Stomach smooth muscle (tissue), 2 donors: ENCODE measurements at regions not wholly inside any gene's neighbourhood (a gene's known extent, or its start where the extent isn't known, plus 50 kb on each side); places are given as distances from the start of the nearest gene placed in this dataset.

Experiments
- H3K27ac ChIP-seq: one replicate; pipeline ENCODE4 v1.7.0; 2013; ENCODE audit warnings: mild to moderate bottlenecking, low read length, inconsistent platforms
- H3K27me3 ChIP-seq, 2 donors: one replicate each; pipeline ENCODE4 v1.7.0; 2013; ENCODE audit warnings: low read length in 2 of 2; ENCODE audit not compliant: insufficient read depth in 2 of 2, control insufficient read depth in 1 of 2
- H3K36me3 ChIP-seq, 2 donors: one replicate each; pipeline ENCODE4 v1.7.0; 2013; ENCODE audit warnings: low read length in 2 of 2; ENCODE audit not compliant: control insufficient read depth in 2 of 2, insufficient read depth in 2 of 2
- H3K4me1 ChIP-seq: one replicate; pipeline ENCODE4 v1.7.0; 2013; ENCODE audit warnings: low read length; ENCODE audit not compliant: control insufficient read depth, insufficient read depth
- H3K4me3 ChIP-seq, 2 donors: one replicate each; pipeline ENCODE4 v1.7.0; 2013; ENCODE audit warnings: low read length in 2 of 2
- H3K9ac ChIP-seq, 2 donors: one replicate each; pipeline ENCODE4 v1.7.0; 2013; ENCODE audit warnings: low read length in 2 of 2, mild to moderate bottlenecking in 1 of 2
- H3K9me3 ChIP-seq, 2 donors: one replicate each; pipeline ENCODE4 v1.7.0; 2013; ENCODE audit warnings: low read length in 2 of 2; ENCODE audit not compliant: control insufficient read depth in 2 of 2
- donor health status: healthy.
- donor health status: Pancreatic carcinoma.

DNA sequence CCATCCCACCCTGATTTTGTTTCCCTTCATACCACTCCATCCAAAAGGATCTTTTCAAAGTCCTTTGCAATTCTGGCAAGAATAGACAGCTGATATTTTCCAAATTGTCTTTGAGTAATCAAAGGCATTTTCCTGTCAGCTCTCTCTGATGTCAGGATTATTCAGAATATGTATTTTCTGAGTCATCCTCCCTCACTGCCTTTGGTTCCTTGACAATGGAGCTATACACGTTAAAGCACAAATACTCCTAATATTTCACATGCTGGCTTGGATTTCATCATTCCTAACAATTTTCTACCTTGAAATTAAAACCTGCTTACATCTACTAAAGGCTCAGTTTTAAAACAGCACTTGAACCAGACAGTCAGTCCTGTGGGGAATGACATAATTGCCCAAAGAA lies 379.4 kb downstream of the GADD45G start:
- Histone ChIP-seq H3K27me3 (no peaks in the 10 kb centered on the region), H3K27ac (no peak overlapping the region)

DNA sequence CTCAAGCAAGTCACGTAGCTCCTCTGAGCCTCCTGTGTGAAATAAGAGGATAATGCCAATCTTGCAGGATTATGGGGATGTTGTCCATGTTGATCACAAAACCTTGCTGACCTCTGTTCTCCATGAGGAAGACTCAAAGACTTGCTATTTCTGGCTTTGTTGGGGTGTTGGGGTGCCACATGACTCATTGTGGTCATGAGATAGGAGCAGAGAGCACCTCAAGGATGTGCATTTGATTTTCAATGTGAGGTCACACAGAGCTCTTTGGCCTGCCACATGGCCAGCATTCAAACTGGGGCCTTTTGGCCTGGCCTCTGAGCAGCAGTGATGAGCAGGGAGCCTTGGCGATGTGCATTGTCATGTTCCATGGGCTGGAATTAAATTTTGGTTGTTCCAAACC lies 380.3 kb downstream of the GADD45G start:
- Histone ChIP-seq H3K27ac (no peak overlapping the region), H3K36me3 (no peaks in the 10 kb centered on the region), H3K4me3 (no peak overlapping the region), H3K4me1 (no peaks in the 10 kb centered on the region), H3K9me3 (no peaks in the 10 kb centered on the region), H3K27me3 (no peaks in the 10 kb centered on the region), H3K9ac (no peak overlapping the region)

More for the DNA sequence above, 379.4 kb downstream of the GADD45G start:
- Histone ChIP-seq H3K9ac (no peak overlapping the region), H3K9me3 (no peaks in the 10 kb centered on the region), H3K4me3 (no peak overlapping the region), H3K36me3 (no peaks in the 10 kb centered on the region), H3K4me1 (no peaks in the 10 kb centered on the region)

DNA sequence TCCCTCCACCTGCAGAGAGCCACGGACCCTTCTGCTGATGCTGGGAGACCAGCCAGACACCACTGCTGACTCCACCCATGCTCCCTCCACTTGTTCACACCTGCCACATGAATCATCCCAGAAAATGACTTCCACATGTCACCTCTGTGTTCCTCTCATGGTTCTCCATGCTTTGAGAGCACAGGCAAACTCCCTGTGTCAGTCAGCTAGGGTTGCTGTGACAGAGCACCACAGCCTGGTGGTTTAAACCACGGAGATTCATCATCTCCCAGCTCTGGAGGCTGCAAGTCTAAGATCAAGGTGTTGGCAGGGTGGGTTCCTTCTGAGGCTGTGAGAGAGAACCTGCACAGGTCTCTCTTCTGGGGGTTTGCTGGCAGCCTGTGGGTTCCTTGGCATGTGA lies 381.4 kb downstream of the GADD45G start:
- no peak overlapping the region for H3K4me3 ChIP-seq
- no peaks in the 10 kb centered on the region for H3K4me1 ChIP-seq
- H3K36me3 ChIP-seq = no peaks in the 10 kb centered on the region
- no peaks in the 10 kb centered on the region for H3K9me3 ChIP-seq
- H3K27ac ChIP-seq = no peak overlapping the region
- no peak overlapping the region for H3K9ac ChIP-seq
- no peaks in the 10 kb centered on the region for H3K27me3 ChIP-seq

DNA sequence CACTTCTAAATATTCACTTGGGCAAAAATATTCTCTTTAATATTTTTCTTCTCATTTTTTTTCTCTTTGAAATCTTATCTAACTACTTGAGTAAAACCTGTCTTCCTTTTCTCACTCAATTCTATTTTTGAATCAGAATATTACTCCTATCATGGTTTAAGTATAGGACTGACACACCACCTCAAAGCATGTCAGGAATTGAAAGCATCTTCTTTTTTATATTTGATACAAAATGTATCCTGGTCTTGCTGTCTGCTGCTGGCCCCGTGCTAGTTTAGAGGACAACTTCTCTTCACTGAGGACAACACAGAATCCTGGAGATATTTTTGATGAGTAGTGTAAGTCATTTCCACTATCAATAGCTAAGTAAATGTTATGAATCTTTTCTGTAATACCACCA lies 383.6 kb downstream of the GADD45G start:
- no peaks in the 10 kb centered on the region for H3K9me3 ChIP-seq
- no peaks in the 10 kb centered on the region for H3K4me1 ChIP-seq
- H3K36me3 ChIP-seq = no peaks in the 10 kb centered on the region
- H3K9ac ChIP-seq = no peak overlapping the region
- no peak overlapping the region for H3K27ac ChIP-seq
- no peaks in the 10 kb centered on the region for H3K27me3 ChIP-seq
- H3K4me3 ChIP-seq = no peak overlapping the region

DNA sequence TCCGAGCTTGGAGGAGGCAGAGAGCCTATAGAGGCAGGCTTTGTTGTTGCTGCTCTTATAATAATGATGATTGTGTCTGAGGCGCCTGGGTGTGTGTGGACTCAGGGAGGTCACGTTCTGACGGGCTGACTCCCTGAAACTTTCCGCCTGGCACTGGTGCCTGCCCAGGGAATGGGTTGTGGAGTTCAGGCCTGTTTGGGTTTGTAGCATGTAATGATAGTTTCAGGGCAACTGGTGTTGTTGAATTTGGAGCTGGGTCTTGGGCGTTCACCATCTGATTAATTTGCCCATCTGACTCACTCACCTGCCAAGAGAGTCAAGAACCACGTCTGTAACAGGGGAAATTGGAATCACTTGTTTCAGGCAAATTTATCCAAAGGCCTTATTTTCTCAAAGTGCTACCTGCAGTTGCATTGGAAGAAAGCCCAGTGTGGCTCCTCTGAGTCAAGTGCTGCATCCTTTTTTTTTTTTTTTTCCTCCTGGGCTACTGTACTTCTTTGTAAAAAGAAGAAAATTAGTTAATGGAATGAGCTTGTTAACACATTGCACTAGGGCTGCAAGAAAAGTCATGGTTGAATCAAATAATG lies 386.5 kb downstream of the GADD45G start:
- H3K27ac ChIP-seq = no peak overlapping the region
- no peaks in the 10 kb centered on the region for H3K27me3 ChIP-seq
- peaks cover 14% of the 10 kb centered on the region for H3K4me1 ChIP-seq

DNA sequence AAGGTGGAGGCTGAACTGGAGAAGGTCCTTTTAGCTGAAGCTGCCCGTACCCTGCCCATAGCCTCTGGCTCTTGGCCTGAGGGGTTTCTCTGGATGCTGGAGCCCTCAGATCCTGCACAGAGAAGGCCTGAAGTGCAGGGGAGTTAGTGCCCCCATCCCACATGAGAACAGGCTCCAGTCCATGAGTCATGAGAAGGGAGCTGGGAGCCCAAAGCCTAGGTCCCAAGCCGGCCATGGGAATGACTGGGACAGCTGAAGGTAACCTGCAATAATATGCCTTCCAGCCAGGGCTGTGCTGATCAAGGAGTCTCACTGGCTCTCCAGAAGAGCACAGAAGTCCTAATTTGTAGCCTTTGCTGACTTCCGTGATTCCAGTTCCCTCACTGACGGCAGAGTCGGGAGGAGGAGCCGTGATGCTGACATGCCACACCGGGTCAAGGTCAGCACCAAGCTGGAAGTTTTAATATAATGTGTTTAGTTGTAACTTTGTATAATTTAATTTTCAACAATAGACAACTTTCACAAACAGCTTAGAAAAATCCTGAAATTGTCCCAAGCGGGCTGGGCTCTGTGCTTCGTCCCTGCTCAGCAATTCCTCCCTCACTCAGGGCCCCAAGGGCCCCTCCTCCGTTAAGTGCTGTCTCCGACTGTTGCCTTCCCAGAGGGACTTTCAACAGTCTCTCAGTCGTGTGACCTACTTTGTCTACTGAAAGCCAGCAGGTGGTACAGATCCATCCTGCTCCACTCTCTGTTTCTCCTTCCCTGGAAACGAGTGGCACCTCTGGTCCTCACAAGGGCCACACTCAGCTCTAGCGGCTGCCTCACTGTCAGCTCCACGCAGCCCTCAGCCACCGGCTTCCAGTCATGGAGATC lies 387.8 kb downstream of the GADD45G start:
- Histone ChIP-seq H3K9ac (no peak overlapping the region), H3K36me3 (no peaks in the 10 kb centered on the region), H3K27me3 (no peaks in the 10 kb centered on the region), H3K9me3 (no peaks in the 10 kb centered on the region), H3K4me3 (no peak overlapping the region), H3K4me1 (peaks cover 14% of the 10 kb centered on the region), H3K27ac (no peak overlapping the region)

More for the DNA sequence above, 386.5 kb downstream of the GADD45G start:
- Histone ChIP-seq H3K9ac (no peak overlapping the region), H3K36me3 (no peaks in the 10 kb centered on the region), H3K4me3 (no peak overlapping the region), H3K9me3 (no peaks in the 10 kb centered on the region)

DNA sequence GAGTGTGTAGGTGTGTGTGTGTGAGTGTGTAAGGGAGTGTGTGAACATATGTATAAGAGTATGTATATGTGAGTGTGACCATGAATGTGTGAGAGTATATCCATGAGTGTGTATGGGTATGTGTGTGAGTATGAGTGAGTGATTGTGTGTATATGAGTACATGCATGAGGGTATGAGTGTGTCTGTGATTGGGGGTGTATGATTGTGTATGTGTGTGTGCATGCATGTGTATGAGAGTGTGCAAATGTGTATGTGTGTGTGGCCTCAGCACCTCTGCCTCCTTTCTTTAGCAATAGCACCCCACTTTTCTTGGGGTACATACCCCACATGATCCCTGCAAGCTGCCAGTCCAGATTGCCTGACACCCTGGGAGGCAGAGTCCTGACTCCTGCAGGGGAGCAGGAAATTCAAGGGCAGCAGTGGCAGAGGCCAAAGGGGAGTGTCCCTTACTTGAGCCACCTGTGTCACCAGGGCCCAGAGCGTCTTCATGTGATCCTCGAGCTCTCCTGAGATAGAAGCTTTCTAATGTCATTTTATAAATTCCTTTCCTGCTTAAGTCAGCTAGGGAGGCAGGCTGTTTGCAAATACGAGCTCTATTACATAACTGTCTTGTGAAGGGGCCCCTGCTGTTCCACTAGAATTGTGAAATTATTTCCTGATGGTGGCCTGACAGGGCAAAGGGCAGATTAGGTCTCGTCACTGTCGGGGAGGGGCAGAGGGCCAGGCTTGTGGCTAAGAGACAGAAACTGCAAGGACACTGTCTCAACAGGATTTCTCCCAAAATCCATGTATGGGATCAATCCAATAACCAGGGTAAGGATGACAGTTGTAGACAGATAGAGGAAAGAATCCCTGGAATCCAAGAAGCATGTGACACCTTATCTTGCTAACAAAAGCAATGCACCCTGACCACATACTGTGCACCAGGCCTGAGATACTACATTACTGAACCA lies 389.1 kb downstream of the GADD45G start:
- Histone ChIP-seq H3K9ac (peak overlapping the region in 1 of 2 donors; percentile 7), H3K4me1 (peaks cover 21% of the 10 kb centered on the region), H3K27ac (no peak overlapping the region), H3K36me3 (no peaks in the 10 kb centered on the region), H3K9me3 (no peaks in the 10 kb centered on the region), H3K27me3 (no peaks in the 10 kb centered on the region), H3K4me3 (no peak overlapping the region)

DNA sequence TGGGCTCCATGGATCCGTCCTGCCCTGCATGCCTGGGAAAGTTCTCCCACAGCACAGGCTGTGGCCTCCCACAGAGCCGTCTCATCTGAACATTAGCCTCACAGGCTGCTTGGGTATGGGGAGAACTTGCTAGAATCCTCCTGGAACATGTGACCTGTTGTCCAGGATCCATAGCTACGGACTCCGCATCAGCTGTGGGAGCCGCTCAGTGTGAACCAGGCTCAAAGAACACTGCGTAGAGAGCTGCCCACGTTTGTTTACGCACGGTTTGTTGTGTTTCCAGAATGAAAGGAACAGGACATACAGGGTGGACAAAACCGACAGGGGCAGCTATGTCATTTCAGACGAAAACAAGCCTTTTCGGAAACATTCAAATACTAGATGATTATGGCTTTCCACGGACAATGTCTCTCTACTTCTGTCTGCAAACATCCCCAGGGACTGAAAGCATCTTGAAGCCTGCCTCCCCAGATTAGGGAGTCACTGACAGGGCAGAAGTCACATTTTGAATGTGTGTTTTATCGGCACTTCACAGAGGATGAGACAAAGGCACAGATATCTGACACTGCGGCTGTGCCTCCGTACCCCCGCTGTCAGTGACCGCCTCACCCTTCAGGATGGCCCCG lies 390.3 kb downstream of the GADD45G start:
- Histone ChIP-seq H3K36me3 (no peaks in the 10 kb centered on the region), H3K27me3 (no peaks in the 10 kb centered on the region), H3K4me3 (no peak overlapping the region), H3K9ac (no peak overlapping the region), H3K27ac (no peak overlapping the region), H3K4me1 (peaks cover 32% of the 10 kb centered on the region), H3K9me3 (no peaks in the 10 kb centered on the region)

DNA sequence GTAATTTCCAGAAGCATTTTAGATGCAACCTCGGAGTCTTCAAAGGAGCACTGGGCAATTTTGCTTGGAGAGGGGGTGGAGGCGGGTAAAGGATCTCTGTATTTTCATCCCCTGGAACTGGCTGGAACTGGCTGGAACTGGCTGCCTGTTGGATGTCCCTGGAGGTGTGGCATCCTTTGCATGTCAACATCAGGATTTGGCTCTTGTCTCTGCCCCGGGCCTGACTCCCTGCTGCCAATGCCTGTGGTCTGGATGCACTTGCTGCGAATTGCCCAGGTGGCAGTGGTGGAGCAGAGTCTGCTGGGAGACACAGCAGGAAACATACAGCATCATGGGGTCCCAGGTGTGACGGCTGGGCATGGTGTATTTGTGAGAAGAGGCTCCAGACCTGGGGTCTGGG lies 391.3 kb downstream of the GADD45G start:
- no peak overlapping the region for H3K9ac ChIP-seq
- no peak overlapping the region for H3K27ac ChIP-seq
- H3K36me3 ChIP-seq = no peaks in the 10 kb centered on the region
- no peaks in the 10 kb centered on the region for H3K27me3 ChIP-seq
- H3K4me3 ChIP-seq = no peak overlapping the region
- no peaks in the 10 kb centered on the region for H3K9me3 ChIP-seq
- peaks cover 42% of the 10 kb centered on the region for H3K4me1 ChIP-seq

DNA sequence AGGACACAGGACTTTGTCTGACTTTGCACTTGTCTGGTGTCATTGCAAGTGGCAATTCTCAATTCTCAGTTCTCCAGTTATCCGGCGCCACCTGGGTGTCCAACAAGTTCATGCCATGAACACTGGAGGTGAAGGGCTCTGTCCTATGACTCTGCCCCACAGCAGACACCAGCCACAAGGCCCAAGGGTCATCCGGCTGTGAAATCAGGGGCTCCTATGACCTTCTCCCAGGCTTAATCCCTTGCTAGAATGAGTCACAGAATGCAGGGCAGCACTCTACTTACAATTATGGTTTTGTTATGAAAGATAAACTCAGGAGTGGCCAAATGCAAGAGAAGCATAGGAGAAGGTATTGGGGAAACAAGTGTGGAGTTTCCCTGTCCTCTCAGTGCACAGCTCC lies 392.0 kb downstream of the GADD45G start:
- no peaks in the 10 kb centered on the region for H3K27me3 ChIP-seq
- peaks cover 45% of the 10 kb centered on the region for H3K4me1 ChIP-seq
- H3K9ac ChIP-seq = no peak overlapping the region
- H3K27ac ChIP-seq = no peak overlapping the region
- H3K9me3 ChIP-seq = no peaks in the 10 kb centered on the region
- H3K36me3 ChIP-seq = no peaks in the 10 kb centered on the region
- no peak overlapping the region for H3K4me3 ChIP-seq
